HEK293T (cell line): ENCODE measurements at regions not wholly inside any gene's neighbourhood (a gene's known extent, or its start where the extent isn't known, plus 50 kb on each side); places are given as distances from the start of the nearest gene placed in this dataset.

Source experiments
- CTCF ChIA-PET: fragments of 350-600 bp; formaldehyde crosslinking; extraction: SDS; loops from one replicate; lab custom pipeline; 2021; ENCODE audit warnings: antibody characterized with exemption, inconsistent platforms; lab: Yijun Ruan, JAX
- POLR2A ChIA-PET: fragments of 350-600 bp; formaldehyde crosslinking; extraction: SDS; loops from one replicate; lab custom pipeline; 2020; ENCODE audit warnings: antibody characterized with exemption, inconsistent platforms; lab: Yijun Ruan, JAX
- DNase-seq: peaks from one replicate; pipeline ENCODE4 v3.0.0; 2012; ENCODE audit warnings: mixed read lengths; ENCODE audit errors: extremely low spot score
- ARNT ChIP-seq: fragments of 450-650 bp; IDR thresholded peaks from 2 replicates; pipeline ENCODE4 v1.6.1; 2017; ENCODE audit warnings: mild to moderate bottlenecking
- BHLHE40 ChIP-seq: fragments of 450-650 bp; IDR thresholded peaks from 2 replicates; pipeline ENCODE4 v1.6.1; 2016; ENCODE audit warnings: mild to moderate bottlenecking, moderate library complexity, borderline replicate concordance
- CTBP1 ChIP-seq: fragments of 450-650 bp; IDR thresholded peaks from 2 replicates; pipeline ENCODE4 v1.6.1; 2016; ENCODE audit warnings: borderline replicate concordance
- ELF4 ChIP-seq: fragments of 450-650 bp; IDR thresholded peaks from 2 replicates; pipeline ENCODE4 v1.6.1; 2017; ENCODE audit warnings: antibody characterized with exemption
- FOXA1 ChIP-seq: fragments of 450-650 bp; IDR thresholded peaks from 2 replicates; pipeline ENCODE4 v1.6.1; 2016; ENCODE audit warnings: mild to moderate bottlenecking
- FOXK2 ChIP-seq: fragments of 450-650 bp; IDR thresholded peaks from 2 replicates; pipeline ENCODE4 v1.6.1; 2016; ENCODE audit warnings: mild to moderate bottlenecking
- FOXM1 ChIP-seq: fragments of 450-650 bp; IDR thresholded peaks from 2 replicates; pipeline ENCODE4 v1.6.1; 2017; ENCODE audit warnings: mild to moderate bottlenecking, borderline replicate concordance
- HDGF ChIP-seq: fragments of 450-650 bp; IDR thresholded peaks from 2 replicates; pipeline ENCODE4 v1.6.1; 2017; ENCODE audit warnings: antibody characterized with exemption, borderline replicate concordance
- L3MBTL2 ChIP-seq: fragments of 450-650 bp; conservative IDR thresholded peaks from 2 replicates; pipeline ENCODE4 v1.6.1; 2016; ENCODE audit warnings: mild to moderate bottlenecking
- LEF1 ChIP-seq: fragments of 450-650 bp; IDR thresholded peaks from 2 replicates; pipeline ENCODE4 v1.6.1; 2017; ENCODE audit warnings: mild to moderate bottlenecking, borderline replicate concordance
- NFRKB ChIP-seq: fragments of 450-650 bp; IDR thresholded peaks from 2 replicates; pipeline ENCODE4 v1.6.1; 2016; ENCODE audit warnings: mild to moderate bottlenecking, moderate library complexity
- SP1 ChIP-seq: fragments of 450-650 bp; IDR thresholded peaks from 2 replicates; pipeline ENCODE4 v1.6.1; 2017
- SUZ12 ChIP-seq: fragments of 450-650 bp; IDR thresholded peaks from 2 replicates; pipeline ENCODE4 v1.6.1; 2016; ENCODE audit warnings: mild to moderate bottlenecking
- TARDBP ChIP-seq: fragments of 450-650 bp; IDR thresholded peaks from 2 replicates; pipeline ENCODE4 v1.6.1; 2016
- ZNF384 ChIP-seq: fragments of 450-650 bp; IDR thresholded peaks from 2 replicates; pipeline ENCODE4 v1.6.1; 2016
- TF ChIP-seq, protein P1 (sequence below): fragments of 450-650 bp; IDR thresholded peaks from 2 replicates; pipeline ENCODE4 v1.6.1; 2016

DNA sequence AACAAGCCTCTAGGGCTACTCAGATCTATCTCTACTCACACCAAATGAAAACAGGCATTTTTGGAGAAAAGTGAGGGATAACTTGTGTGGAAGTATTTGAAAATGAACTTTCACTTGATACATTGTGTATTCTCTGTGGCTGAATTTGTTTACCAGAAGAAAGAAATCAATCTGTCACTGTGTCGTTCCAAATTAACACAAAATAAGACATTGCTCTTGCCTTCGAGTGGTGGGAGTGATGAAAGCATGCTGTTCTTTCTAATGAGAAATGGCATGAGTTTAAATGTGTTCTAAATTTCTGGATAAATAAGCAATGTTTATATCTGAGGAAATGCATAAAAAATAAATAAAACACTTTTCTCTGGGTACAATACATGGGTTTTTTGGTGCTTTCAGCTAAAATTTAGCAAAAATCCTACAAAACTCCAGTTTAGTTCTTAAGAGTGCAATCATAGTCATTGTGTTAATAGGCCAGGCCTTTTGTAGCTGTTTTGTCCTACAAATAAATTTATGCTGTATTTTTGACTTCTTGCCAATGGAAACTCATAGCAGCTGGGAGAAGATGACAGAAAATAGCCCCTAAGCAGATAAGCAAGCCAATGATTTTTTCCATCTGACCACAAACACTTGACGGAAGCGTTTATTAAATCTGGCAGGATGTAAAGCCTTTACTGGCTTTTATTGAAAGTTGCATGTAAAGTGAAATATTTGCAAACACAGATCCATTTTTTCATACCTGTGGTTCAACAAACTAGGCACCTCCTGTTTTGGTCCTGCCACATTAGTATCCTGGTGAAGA is 1064.1 kb upstream of the GHITM start:
- CTCF ChIA-PET: no interaction called here

DNA sequence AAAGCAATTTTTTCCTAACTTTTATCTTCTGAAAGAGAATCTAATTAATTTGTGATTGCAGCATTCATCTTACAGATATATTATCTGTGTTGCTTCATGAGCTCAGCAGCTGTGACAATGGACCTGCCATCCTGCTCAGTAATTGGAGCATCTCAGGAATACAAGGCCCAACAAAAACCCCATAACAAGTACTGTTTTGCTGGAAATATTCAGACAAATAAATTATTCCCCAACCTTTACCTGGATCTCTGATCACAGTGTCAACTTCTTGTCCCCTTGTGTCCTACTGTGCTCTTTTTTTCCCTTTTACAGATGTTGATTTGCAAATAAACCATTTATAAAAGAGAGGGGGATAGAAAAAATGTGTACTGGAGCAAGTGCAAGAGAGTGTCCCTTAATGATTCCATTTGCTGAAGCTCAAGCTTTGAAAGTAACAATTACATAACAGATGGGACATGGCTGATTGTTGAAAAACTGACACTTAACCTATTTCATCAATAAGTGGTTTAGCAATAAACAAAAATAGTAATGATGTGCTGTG is 1063.4 kb upstream of the GHITM start:
- CTCF ChIA-PET: no interaction called here
- no peak for TF ChIP-seq SUZ12

More for the DNA sequence above, 1064.1 kb upstream of the GHITM start:
- POLR2A ChIA-PET: no interaction called here
- no peak for DNase-seq
- TF ChIP-seq CTBP1 (no peak), TARDBP (no peak), LEF1 (no peak), ARNT (no peak), BHLHE40 (no peak), HDGF (no peak), FOXM1 (no peak), FOXA1 (no peak), L3MBTL2 (no peak), SP1 (no peak)
- TF ChIP-seq, protein P1, sequence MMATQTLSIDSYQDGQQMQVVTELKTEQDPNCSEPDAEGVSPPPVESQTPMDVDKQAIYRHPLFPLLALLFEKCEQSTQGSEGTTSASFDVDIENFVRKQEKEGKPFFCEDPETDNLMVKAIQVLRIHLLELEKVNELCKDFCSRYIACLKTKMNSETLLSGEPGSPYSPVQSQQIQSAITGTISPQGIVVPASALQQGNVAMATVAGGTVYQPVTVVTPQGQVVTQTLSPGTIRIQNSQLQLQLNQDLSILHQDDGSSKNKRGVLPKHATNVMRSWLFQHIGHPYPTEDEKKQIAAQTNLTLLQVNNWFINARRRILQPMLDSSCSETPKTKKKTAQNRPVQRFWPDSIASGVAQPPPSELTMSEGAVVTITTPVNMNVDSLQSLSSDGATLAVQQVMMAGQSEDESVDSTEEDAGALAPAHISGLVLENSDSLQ: no peak

DNA sequence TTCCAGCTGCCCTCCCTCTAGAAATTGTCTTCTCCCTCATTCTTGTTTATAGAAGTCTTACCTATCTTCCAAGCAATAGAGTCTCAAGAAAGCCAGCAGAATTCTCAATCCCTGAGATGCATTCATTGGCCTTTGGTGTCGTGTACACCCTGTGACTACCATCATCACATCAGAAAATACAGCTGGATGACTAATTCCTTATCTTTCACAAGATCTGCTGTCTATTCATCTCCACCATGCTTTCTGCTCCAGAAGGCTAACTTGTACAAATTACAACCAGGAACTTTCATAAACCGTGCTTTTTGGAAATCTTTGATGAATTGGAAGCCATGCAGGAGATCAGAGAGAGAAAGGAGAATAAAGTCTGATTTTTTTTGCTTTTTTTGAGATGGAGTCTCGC is 1062.9 kb upstream of the GHITM start:
- CTCF ChIA-PET: no interaction called here
- POLR2A ChIA-PET: no interaction called here
- no peak for DNase-seq
- no peak for TF ChIP-seq SUZ12
- TF ChIP-seq CTBP1: no peak

More for the DNA sequence above, 1063.4 kb upstream of the GHITM start:
- POLR2A ChIA-PET: no interaction called here
- no peak for DNase-seq

DNA sequence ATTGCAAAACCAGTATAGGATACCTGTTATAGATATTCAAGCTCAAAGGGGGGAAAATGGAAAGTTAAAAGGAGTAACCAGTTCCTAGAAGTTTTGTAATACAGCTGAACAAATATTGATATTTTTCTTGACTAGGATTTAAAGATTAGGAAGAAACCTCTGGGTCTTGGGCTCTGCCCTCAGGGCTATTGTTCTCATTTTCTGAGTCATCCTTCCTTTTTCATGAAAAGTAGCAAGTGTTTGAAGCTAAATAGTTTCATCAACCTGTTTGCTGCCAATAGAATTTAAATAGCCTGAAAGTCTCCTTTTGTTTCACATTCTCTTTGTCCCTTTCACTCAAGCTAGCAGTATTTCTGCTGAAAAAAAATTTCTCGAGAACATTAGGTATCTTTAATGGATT is 1061.1 kb upstream of the GHITM start:
- TF ChIP-seq LEF1 (no peak), FOXA1 (no peak), BHLHE40 (no peak), ARNT (no peak), NFRKB (no peak), SP1 (no peak), FOXM1 (no peak), CTBP1 (no peak), FOXK2 (no peak), ELF4 (no peak), ZNF384 (no peak), SUZ12 (no peak), L3MBTL2 (no peak), HDGF (no peak), TARDBP (no peak)
- TF ChIP-seq, protein P1: no peak
- ChIA-PET CTCF (interaction anchor here (0.6 kb wide), 1 partner anchor 986 kb away, joined by 4 read pairs; no protein-coding TSS in a partner anchor), POLR2A (no interaction called here)
- DNase-seq: no peak

DNA sequence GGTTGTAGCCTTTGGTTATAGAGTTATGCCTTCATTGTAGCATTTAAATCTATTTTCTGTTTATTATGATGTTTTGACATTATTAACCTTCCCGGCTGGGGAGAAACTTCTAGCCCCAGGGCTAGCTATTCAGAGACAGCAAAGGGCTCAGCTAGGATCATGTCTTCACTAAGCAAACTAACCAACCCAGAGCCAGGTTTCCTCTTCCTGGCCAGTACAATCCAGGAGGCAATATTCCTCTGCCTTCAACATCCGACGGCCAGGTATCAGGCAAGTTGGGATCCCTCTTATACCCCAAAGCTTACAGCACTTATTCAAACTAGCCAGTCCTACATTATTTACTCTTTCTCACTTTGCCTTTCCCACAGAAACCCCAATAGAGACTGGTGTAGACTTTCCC is 1060.7 kb upstream of the GHITM start:
- no peak for TF ChIP-seq L3MBTL2
- no peak for TF ChIP-seq HDGF
- DNase-seq: no peak
- ChIA-PET POLR2A (no interaction called here), CTCF (interaction anchor here (0.6 kb wide), 1 partner anchor 985 kb away, joined by 4 read pairs; no protein-coding TSS in a partner anchor)

DNA sequence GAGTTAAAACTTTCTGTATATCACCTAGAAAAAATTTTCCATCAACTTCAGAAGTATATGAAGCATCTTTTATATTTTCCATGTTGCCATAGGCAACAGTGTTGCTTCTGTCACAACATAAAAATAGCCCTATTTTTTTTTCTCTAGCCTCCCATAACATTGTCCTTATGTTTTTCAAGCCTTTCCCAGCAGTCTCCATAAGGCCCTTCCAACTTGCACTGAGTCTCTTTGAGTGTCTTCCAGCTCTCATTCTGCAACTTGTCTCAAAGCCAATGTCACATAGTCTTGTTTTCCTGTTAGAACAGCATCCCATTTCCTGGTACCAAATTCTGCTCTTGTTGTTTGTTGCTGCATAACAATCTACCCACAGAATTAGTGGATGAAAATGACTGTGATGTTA is 1055.5 kb upstream of the GHITM start:
- ChIA-PET POLR2A (no interaction called here), CTCF (no interaction called here)
- DNase-seq: no peak
- TF ChIP-seq, protein P1: no peak
- no peak for TF ChIP-seq FOXM1
- no peak for TF ChIP-seq FOXA1
- no peak for TF ChIP-seq ELF4
- no peak for TF ChIP-seq CTBP1
- no peak for TF ChIP-seq ARNT
- TF ChIP-seq ZNF384: no peak
- TF ChIP-seq FOXK2: no peak
- no peak for TF ChIP-seq LEF1
- TF ChIP-seq BHLHE40: no peak
- TF ChIP-seq NFRKB: no peak
- no peak for TF ChIP-seq HDGF

DNA sequence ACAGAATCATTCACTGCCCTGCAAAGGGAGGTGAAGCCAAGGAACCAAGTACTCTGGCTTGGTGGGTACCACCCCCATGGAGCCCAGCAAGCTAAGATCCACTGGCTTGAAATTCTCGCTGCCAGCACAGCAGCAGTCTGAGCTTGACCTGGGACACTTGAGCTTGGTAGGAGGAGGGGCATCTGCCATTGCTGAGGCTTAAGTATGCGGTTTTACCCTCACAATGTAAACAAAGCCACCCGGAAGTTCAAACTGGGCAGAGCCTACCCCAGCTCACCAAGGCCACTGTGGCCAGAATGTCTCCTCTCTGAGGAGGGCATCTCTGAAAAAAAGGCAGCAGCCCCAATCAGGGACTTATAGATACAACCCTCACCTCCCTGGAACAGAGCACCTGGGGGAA is 1050.0 kb upstream of the GHITM start:
- CTCF ChIA-PET: no interaction called here
- POLR2A ChIA-PET: no interaction called here
- no peak for TF ChIP-seq SP1
- TF ChIP-seq CTBP1: no peak
- TF ChIP-seq ZNF384: no peak
- no peak for TF ChIP-seq BHLHE40
- no peak for TF ChIP-seq NFRKB
- no peak for TF ChIP-seq LEF1
- DNase-seq: no peak
